ENCODE measurements at regions not wholly inside any gene's neighbourhood (a gene's known extent, or its start where the extent isn't known, plus 50 kb on each side); places are given as distances from the start of the nearest gene placed in this dataset.

- no peak overlapping the region for H3K27ac ChIP-seq
- no peak for TF ChIP-seq CTCF (IDR thresholded peaks at IDR 0.05)
- H3K27me3 ChIP-seq (ENCODE audit: insufficient read depth in 3 of 3, low read length in 2 of 3), result no peaks in the 10 kb centered on the region
- WGBS, 3 donors, result 81 to 85% (median 84%) methylated on average over 2 of the region's 2 CpGs
- no peaks in the 10 kb centered on the region for H3K9me3 ChIP-seq
- H3K4me1 ChIP-seq, result no peaks in the 10 kb centered on the region
- DNase-seq (no peak), ATAC-seq (no peak)
- H3K36me3 ChIP-seq (ENCODE audit: insufficient read depth in 1 of 2, low read depth in 1 of 2), result no peaks in the 10 kb centered on the region
- no peak overlapping the region for H3K4me3 ChIP-seq
- intact Hi-C loops (cut with DNase I), result loop anchor here in 1 of 2 donors (5.0 kb wide), 1 partner anchor 265 kb away; no protein-coding TSS in a partner anchor
Measured at GRCh38 chr2:23012499-23012898, 372.5 kb upstream of the KLHL29 start.

GRCh38 chr2:23015651-23016200, 369.3 kb upstream of the KLHL29 start:
- WGBS, 3 donors, result 83 to 89% (median 85%) methylated on average over 7 of the region's 7 CpGs
- no peaks in the 10 kb centered on the region for H3K36me3 ChIP-seq (ENCODE audit: insufficient read depth in 1 of 2, low read depth in 1 of 2)
- no peaks in the 10 kb centered on the region for H3K4me1 ChIP-seq
- no peak overlapping the region for H3K27ac ChIP-seq
- H3K9me3 ChIP-seq, result no peaks in the 10 kb centered on the region
- ATAC-seq (no peak), DNase-seq (no peak)
- no peaks in the 10 kb centered on the region for H3K27me3 ChIP-seq (ENCODE audit: insufficient read depth in 3 of 3, low read length in 2 of 3)
- no peak for TF ChIP-seq CTCF (IDR thresholded peaks at IDR 0.05)
- intact Hi-C loops (cut with DNase I), result no loop called here
- no peak overlapping the region for H3K4me3 ChIP-seq

GRCh38 chr2:23019476-23019875, 365.5 kb upstream of the KLHL29 start:
- intact Hi-C loops (cut with DNase I), result no loop called here
- no peaks in the 10 kb centered on the region for H3K27me3 ChIP-seq (ENCODE audit: insufficient read depth in 3 of 3, low read length in 2 of 3)
- no peaks in the 10 kb centered on the region for H3K36me3 ChIP-seq (ENCODE audit: insufficient read depth in 1 of 2, low read depth in 1 of 2)
- WGBS, 3 donors, result 21 to 22% (median 21%) methylated on average over 1 of the region's 1 CpG
- no peaks in the 10 kb centered on the region for H3K9me3 ChIP-seq
- ATAC-seq, result no peak
- H3K4me3 ChIP-seq, result no peak overlapping the region
- H3K27ac ChIP-seq, result no peak overlapping the region
- DNase-seq, result no peak
- H3K4me1 ChIP-seq, result no peaks in the 10 kb centered on the region
- no peak for TF ChIP-seq CTCF (IDR thresholded peaks at IDR 0.05)

- DNase-seq (no peak), ATAC-seq (no peak)
- intact Hi-C loops (cut with DNase I), result no loop called here
- no peaks in the 10 kb centered on the region for H3K9me3 ChIP-seq
- no peaks in the 10 kb centered on the region for H3K4me1 ChIP-seq
- H3K4me3 ChIP-seq, result no peak overlapping the region
- H3K36me3 ChIP-seq (ENCODE audit: insufficient read depth in 1 of 2, low read depth in 1 of 2), result no peaks in the 10 kb centered on the region
- H3K27me3 ChIP-seq (ENCODE audit: insufficient read depth in 3 of 3, low read length in 2 of 3), result no peaks in the 10 kb centered on the region
- WGBS, 3 donors, result 72 to 84% (median 79%) methylated on average over 6 of the region's 6 CpGs
- H3K27ac ChIP-seq, result no peak overlapping the region
- TF ChIP-seq CTCF (IDR thresholded peaks at IDR 0.05), result no peak
Measured at GRCh38 chr2:23020659-23021058, 364.3 kb upstream of the KLHL29 start.

Measured in psoas muscle (tissue), 7 donors.